GM18508 (cell line): ENCODE measurements at regions not wholly inside any gene's neighbourhood (a gene's known extent, or its start where the extent isn't known, plus 50 kb on each side); places are given as distances from the start of the nearest gene placed in this dataset.

ENCODE experiments used
- ATAC-seq: cut with Tn5 transposase; IDR thresholded peaks from one replicate; pipeline ENCODE4 v1.9.1; 2021; ENCODE audit warnings: moderate number of reproducible peaks; ENCODE audit not compliant: insufficient read depth, unreplicated experiment

DNA sequence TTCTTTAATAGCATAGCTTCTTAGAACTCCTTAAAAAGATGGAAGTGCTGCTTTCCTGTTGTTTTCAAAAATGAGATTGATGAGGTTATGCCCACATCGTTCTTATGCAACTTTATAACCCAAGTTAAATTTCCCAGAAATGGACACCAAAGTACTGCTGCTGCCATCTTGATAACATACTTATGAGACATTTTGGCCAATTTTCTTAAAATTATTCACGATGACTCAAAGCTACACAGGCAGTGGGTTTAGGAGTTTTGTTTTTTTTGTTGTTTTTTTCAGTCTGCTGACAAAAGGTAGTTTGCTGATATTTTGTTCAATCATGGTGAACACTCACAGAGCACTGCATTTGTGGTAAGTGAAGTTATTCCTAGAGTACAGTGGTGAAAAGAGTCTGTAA, 54.9 kb upstream of the RFC3 start:
- ATAC-seq, result no peak

DNA sequence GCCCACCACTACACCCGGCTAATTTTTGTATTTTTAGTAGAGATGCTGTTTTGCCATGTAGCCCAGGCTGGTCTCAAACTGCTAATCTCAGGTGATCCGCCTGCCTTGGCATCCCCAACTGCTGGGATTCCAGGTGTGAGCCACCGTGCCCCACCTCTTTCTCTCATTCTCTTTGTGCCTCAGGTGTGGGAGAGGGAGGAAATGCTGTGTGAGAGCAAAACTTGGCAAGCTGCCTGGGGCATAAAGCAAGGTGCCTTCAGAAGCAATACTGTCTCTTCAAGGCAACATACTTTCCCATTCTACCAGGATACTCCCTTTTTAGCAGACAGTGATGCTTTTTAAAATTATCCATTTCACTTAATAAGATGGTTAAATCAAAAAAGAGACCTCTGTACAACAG, 53.2 kb upstream of the RFC3 start:
- no peak for ATAC-seq

DNA sequence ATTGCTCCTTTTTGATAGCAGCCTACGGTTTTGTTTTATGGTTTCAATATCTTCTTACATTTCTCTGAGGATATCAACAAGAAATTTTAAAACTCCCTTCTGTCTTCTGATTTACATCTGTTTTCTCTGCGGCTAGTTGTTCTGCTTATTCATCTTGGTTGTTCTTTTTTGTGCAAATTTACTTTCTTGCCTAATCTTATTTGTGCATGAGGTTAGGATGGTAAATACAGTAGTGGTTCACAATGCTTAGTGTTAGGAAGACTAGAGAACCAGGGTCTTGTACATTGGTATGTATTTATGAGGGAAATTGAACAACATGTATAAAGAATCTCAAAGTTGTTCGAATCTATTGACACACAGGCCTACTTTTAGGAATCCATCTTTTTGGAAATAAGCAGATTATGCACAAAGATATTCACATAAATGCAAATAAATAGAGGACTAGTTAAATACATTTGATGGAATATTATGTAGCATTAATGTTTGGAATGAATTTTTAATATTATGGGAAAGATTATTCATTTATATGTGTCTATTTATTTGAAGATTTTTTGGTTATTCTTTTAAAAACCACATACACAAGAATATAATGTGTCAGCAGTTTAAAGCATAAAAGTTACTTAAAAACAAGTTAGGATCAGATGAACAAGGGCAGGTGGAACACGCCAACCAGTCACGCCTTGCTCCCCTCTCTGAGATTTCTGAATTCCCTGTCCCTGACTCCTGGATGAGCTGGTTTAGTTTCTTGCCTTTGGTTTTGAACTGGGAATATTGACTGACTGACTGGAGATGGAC, 51.4 kb upstream of the RFC3 start:
- no peak for ATAC-seq

DNA sequence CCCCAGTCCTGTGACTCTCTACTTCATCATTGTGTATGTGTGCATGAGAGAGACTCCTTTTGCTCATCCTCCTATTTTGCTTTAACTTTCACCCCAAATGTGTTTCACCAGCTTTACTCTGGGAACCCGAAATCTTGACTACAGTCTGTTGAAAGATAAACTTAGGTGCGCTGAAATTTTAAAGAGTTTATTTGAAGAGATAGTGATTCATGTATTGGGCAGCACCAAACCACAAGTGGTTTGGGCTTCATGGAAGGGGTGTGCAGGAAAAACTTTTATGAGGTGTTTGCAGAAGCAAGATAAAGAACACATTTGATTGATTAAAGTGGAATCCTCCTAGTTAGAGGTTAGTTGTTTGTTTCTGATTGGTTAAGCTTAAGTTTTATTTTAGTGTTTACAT, 50.8 kb upstream of the RFC3 start:
- no peak for ATAC-seq
